HG03095 (cell line): ENCODE measurements at regions not wholly inside any gene's neighbourhood (a gene's known extent, or its start where the extent isn't known, plus 50 kb on each side); places are given as distances from the start of the nearest gene placed in this dataset.

Source experiments
- ATAC-seq: cut with Tn5 transposase; IDR thresholded peaks from one replicate; pipeline ENCODE4 v1.9.1; 2021; ENCODE audit warnings: moderate library complexity; ENCODE audit not compliant: unreplicated experiment

- ATAC-seq: no peak
Measured at GRCh38 chr12:65622056-65622455, 202.2 kb upstream of the HMGA2 start.

GRCh38 chr12:65623507-65623906 is 200.8 kb upstream of the HMGA2 start:
- ATAC-seq: no peak

GRCh38 chr12:65624554-65625086 is 199.7 kb upstream of the HMGA2 start:
- no peak for ATAC-seq

GRCh38 chr12:65628061-65628460 is 196.2 kb upstream of the HMGA2 start:
- no peak for ATAC-seq

GRCh38 chr12:65630555-65630954 is 193.7 kb upstream of the HMGA2 start:
- no peak for ATAC-seq

GRCh38 chr12:65631621-65632111 is 192.6 kb upstream of the HMGA2 start:
- ATAC-seq: no peak

- no peak for ATAC-seq
Measured at GRCh38 chr12:65632131-65632855, 192.0 kb upstream of the HMGA2 start.

- ATAC-seq: no peak
Measured at GRCh38 chr12:65634061-65634460, 190.2 kb upstream of the HMGA2 start.

GRCh38 chr12:65634626-65635331 is 189.5 kb upstream of the HMGA2 start:
- ATAC-seq: no peak

GRCh38 chr12:65636436-65636835 is 187.8 kb upstream of the HMGA2 start:
- no peak for ATAC-seq

- no peak for ATAC-seq
Measured at GRCh38 chr12:65637150-65637549, 187.1 kb upstream of the HMGA2 start.

- no peak for ATAC-seq
Measured at GRCh38 chr12:65637774-65638173, 186.5 kb upstream of the HMGA2 start.

GRCh38 chr12:65638324-65638723 is 186.0 kb upstream of the HMGA2 start:
- ATAC-seq: no peak

- ATAC-seq: no peak
Measured at GRCh38 chr12:65640489-65640901, 183.8 kb upstream of the HMGA2 start.

- no peak for ATAC-seq
Measured at GRCh38 chr12:65642061-65642661, 182.1 kb upstream of the HMGA2 start.

- ATAC-seq: no peak
Measured at GRCh38 chr12:65643171-65643570, 181.1 kb upstream of the HMGA2 start.

- ATAC-seq: no peak
Measured at GRCh38 chr12:65643595-65644386, 180.5 kb upstream of the HMGA2 start.

- no peak for ATAC-seq
Measured at GRCh38 chr12:65646127-65646643, 178.1 kb upstream of the HMGA2 start.

- no peak for ATAC-seq
Measured at GRCh38 chr12:65647074-65647473, 177.2 kb upstream of the HMGA2 start.

- no peak for ATAC-seq
Measured at GRCh38 chr12:65648461-65648860, 175.8 kb upstream of the HMGA2 start.

GRCh38 chr12:65649126-65649525 is 175.2 kb upstream of the HMGA2 start:
- ATAC-seq: no peak
